C1 segment of cervical spinal cord (tissue), 14 donors: ENCODE measurements at regions not wholly inside any gene's neighbourhood (a gene's known extent, or its start where the extent isn't known, plus 50 kb on each side); places are given as distances from the start of the nearest gene placed in this dataset.

Experiments
- DNase-seq, 14 donors: peaks; one replicate each; lab custom pipeline; 2025; lab: John Stamatoyannopoulos, UW

GRCh38 chr10:130895161-130895560 is 416.4 kb downstream of the TCERG1L start:
- DNase-seq, result no peak

GRCh38 chr10:130897815-130898214 is 413.7 kb downstream of the TCERG1L start:
- DNase-seq, result no peak

- no peak for DNase-seq
Measured at GRCh38 chr10:130898381-130898780, 413.1 kb downstream of the TCERG1L start.

- no peak for DNase-seq
Measured at GRCh38 chr10:130899856-130900255, 411.7 kb downstream of the TCERG1L start.

- no peak for DNase-seq
Measured at GRCh38 chr10:130900441-130901160, 410.9 kb downstream of the TCERG1L start.

- no peak for DNase-seq
Measured at GRCh38 chr10:130901311-130902165, 410.0 kb downstream of the TCERG1L start.

- no peak for DNase-seq
Measured at GRCh38 chr10:130902471-130902870, 409.1 kb downstream of the TCERG1L start.

GRCh38 chr10:130902929-130903328 is 408.6 kb downstream of the TCERG1L start:
- no peak for DNase-seq

- no peak for DNase-seq
Measured at GRCh38 chr10:130904676-130905075, 406.8 kb downstream of the TCERG1L start.

GRCh38 chr10:130905386-130905785 is 406.1 kb downstream of the TCERG1L start:
- DNase-seq, result no peak

- no peak for DNase-seq
Measured at GRCh38 chr10:130905921-130906320, 405.6 kb downstream of the TCERG1L start.

GRCh38 chr10:130910848-130911247 is 400.7 kb downstream of the TCERG1L start:
- DNase-seq, result no peak

- no peak for DNase-seq
Measured at GRCh38 chr10:130913844-130914243, 397.7 kb downstream of the TCERG1L start.

- DNase-seq, result no peak
Measured at GRCh38 chr10:130914367-130914766, 397.2 kb downstream of the TCERG1L start.

GRCh38 chr10:130915065-130915464 is 396.5 kb downstream of the TCERG1L start:
- DNase-seq, result no peak

- no peak for DNase-seq
Measured at GRCh38 chr10:130921461-130921860, 390.1 kb downstream of the TCERG1L start.

GRCh38 chr10:130921911-130922440 is 389.5 kb downstream of the TCERG1L start:
- DNase-seq, result no peak

GRCh38 chr10:130923596-130923995 is 387.9 kb downstream of the TCERG1L start:
- no peak for DNase-seq

- DNase-seq, result no peak
Measured at GRCh38 chr10:130924138-130924819, 387.2 kb downstream of the TCERG1L start.

- no peak for DNase-seq
Measured at GRCh38 chr10:130926442-130926841, 385.1 kb downstream of the TCERG1L start.

- no peak for DNase-seq
Measured at GRCh38 chr10:130927157-130927556, 384.4 kb downstream of the TCERG1L start.

GRCh38 chr10:130928306-130928705 is 383.2 kb downstream of the TCERG1L start:
- DNase-seq, result peak in 1 of 14 donors; percentile 56
